ENCODE measurements at regions not wholly inside any gene's neighbourhood (a gene's known extent, or its start where the extent isn't known, plus 50 kb on each side); places are given as distances from the start of the nearest gene placed in this dataset.

DNA sequence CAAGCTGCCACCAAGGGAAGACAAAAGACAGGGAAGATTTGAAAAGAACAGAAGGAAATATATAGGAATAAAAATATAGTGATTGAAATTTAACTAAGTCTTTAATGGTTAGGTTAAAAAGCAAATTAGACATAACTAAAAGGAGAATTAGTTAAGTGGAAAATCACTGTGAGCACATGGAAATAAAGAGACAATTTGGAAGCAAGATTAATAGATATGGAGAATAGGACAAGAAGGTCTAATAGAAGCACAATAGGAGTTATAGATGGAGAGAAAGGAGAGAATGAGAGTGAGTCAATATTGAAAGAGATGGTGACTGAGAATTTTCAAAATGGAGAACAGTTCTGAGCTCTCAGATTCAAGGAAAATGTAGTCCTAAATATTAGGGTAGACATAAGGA, 176.9 kb downstream of the ASB1 start:
- Mint-ChIP-seq H3K36me3 (ENCODE audit: insufficient read depth) (no peaks in the 10 kb centered on the region), H3K9me3 (ENCODE audit: low read depth) (peaks cover 20% of the 10 kb centered on the region), H3K4me1 (ENCODE audit: low read depth) (no peaks in the 10 kb centered on the region), H3K27me3 (peaks cover 5% of the 10 kb centered on the region), H3K27ac (no peak overlapping the region), H3K4me3 (ENCODE audit: low read depth) (no peak overlapping the region)
- TF ChIP-seq, protein P1, sequence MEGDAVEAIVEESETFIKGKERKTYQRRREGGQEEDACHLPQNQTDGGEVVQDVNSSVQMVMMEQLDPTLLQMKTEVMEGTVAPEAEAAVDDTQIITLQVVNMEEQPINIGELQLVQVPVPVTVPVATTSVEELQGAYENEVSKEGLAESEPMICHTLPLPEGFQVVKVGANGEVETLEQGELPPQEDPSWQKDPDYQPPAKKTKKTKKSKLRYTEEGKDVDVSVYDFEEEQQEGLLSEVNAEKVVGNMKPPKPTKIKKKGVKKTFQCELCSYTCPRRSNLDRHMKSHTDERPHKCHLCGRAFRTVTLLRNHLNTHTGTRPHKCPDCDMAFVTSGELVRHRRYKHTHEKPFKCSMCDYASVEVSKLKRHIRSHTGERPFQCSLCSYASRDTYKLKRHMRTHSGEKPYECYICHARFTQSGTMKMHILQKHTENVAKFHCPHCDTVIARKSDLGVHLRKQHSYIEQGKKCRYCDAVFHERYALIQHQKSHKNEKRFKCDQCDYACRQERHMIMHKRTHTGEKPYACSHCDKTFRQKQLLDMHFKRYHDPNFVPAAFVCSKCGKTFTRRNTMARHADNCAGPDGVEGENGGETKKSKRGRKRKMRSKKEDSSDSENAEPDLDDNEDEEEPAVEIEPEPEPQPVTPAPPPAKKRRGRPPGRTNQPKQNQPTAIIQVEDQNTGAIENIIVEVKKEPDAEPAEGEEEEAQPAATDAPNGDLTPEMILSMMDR (IDR thresholded peaks at IDR 0.05; ENCODE audit: unreplicated experiment) = no peak
- no peak for DNase-seq (ENCODE audit: low spot score, unreplicated experiment)

DNA sequence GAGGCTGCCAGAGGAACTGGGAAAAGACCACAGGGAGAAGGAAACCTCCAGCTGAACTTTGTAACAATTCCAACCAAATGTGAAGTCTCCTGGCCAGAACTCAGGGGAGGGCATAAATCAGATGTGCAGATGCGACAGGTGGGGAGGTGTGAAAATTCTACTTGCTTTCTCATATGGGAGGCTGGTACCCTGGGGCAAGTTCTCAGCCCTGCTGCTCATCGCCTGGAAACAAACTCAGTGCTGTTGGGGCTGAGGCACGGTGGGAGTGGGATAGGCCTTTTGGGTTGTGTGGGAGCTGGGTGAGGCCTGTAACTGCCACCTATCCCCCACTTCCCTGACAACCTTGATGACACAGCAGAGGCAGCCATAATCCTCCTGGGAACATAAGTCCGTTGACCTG, 179.6 kb downstream of the ASB1 start:
- Mint-ChIP-seq H3K27me3 (no peaks in the 10 kb centered on the region), H3K4me1 (ENCODE audit: low read depth) (no peaks in the 10 kb centered on the region), H3K4me3 (ENCODE audit: low read depth) (no peak overlapping the region), H3K36me3 (ENCODE audit: insufficient read depth) (no peaks in the 10 kb centered on the region), H3K27ac (no peak overlapping the region), H3K9me3 (ENCODE audit: low read depth) (peaks cover 33% of the 10 kb centered on the region)
- DNase-seq (ENCODE audit: low spot score, unreplicated experiment) = no peak
- TF ChIP-seq, protein P1 (IDR thresholded peaks at IDR 0.05; ENCODE audit: unreplicated experiment) = no peak

DNA sequence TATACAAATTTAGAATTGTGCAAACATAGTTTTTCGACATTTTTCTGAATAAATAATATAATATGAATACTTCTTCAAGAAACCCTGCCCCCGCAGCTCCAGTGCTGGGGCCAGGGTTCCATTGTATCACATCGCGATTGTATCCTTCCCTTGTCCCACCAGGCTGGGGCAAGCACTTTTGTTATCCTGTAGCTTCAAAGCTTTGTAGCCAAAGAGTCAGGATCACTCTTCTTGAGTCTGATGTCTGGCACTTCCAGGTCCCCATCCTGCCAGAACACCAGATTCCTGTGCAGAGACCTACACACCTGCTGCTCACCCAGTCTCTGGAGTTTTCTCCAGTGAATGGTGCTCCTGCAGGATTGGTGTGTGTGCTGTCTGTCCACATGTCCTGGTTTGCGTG, 186.9 kb downstream of the ASB1 start:
- Mint-ChIP-seq H3K9me3 (ENCODE audit: low read depth) (peaks cover 13% of the 10 kb centered on the region), H3K4me3 (ENCODE audit: low read depth) (no peak overlapping the region), H3K27me3 (peaks cover 11% of the 10 kb centered on the region), H3K27ac (no peak overlapping the region), H3K4me1 (ENCODE audit: low read depth) (no peaks in the 10 kb centered on the region), H3K36me3 (ENCODE audit: insufficient read depth) (no peaks in the 10 kb centered on the region)
- no peak for DNase-seq (ENCODE audit: low spot score, unreplicated experiment)
- TF ChIP-seq, protein P1 (IDR thresholded peaks at IDR 0.05; ENCODE audit: unreplicated experiment) = no peak

DNA sequence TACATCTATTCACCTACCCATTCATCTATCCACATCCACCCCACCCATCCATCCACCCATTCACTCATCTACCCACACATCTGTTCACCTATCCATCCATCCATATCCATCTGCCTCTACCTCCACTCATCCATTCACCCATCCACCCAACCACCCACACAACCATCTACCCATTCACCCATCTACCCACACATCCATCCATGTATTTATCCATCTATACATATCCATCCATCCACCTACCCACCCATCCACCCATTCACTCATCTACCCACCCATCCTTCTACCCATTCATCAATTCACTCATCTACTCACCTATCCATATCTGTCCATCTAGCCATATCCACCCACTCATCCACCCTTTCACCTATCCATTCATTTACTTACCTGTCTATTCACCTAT, 187.6 kb downstream of the ASB1 start:
- H3K4me3 Mint-ChIP-seq (ENCODE audit: low read depth) = no peak overlapping the region
- TF ChIP-seq, protein P1 (IDR thresholded peaks at IDR 0.05; ENCODE audit: unreplicated experiment) = no peak
- H3K36me3 Mint-ChIP-seq (ENCODE audit: insufficient read depth) = no peaks in the 10 kb centered on the region
- H3K27ac Mint-ChIP-seq = no peak overlapping the region
- no peak for DNase-seq (ENCODE audit: low spot score, unreplicated experiment)
- H3K4me1 Mint-ChIP-seq (ENCODE audit: low read depth) = no peaks in the 10 kb centered on the region
- peaks cover 11% of the 10 kb centered on the region for H3K27me3 Mint-ChIP-seq
- peaks cover 7% of the 10 kb centered on the region for H3K9me3 Mint-ChIP-seq (ENCODE audit: low read depth)

DNA sequence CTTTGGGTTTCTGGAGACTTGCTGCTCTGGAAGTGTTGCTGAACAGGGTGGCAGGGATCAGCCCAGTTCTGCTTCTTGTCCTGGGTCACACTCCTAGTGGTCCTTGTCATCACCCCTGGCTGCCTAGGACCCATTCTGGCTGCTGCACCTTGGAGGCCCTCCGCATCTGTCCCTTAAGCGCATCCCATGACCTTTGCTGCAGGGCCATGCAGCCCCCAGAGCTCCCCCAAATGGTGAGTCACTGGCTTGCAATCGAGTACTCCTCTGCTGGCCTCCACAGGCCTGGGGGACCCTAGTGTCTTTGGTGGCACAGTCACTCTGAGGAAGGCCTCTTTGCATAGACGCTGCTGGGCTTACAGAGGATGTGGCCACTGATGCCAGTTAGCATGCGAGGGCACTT, 188.5 kb downstream of the ASB1 start:
- H3K36me3 Mint-ChIP-seq (ENCODE audit: insufficient read depth) = no peaks in the 10 kb centered on the region
- H3K9me3 Mint-ChIP-seq (ENCODE audit: low read depth) = peaks cover 7% of the 10 kb centered on the region
- no peaks in the 10 kb centered on the region for H3K4me1 Mint-ChIP-seq (ENCODE audit: low read depth)
- TF ChIP-seq, protein P1 (IDR thresholded peaks at IDR 0.05; ENCODE audit: unreplicated experiment) = no peak
- no peak overlapping the region for H3K4me3 Mint-ChIP-seq (ENCODE audit: low read depth)
- no peak overlapping the region for H3K27ac Mint-ChIP-seq
- DNase-seq (ENCODE audit: low spot score, unreplicated experiment) = no peak
- H3K27me3 Mint-ChIP-seq = peaks cover 13% of the 10 kb centered on the region
